ENCODE measurements at regions not wholly inside any gene's neighbourhood (a gene's known extent, or its start where the extent isn't known, plus 50 kb on each side); places are given as distances from the start of the nearest gene placed in this dataset.

DNA sequence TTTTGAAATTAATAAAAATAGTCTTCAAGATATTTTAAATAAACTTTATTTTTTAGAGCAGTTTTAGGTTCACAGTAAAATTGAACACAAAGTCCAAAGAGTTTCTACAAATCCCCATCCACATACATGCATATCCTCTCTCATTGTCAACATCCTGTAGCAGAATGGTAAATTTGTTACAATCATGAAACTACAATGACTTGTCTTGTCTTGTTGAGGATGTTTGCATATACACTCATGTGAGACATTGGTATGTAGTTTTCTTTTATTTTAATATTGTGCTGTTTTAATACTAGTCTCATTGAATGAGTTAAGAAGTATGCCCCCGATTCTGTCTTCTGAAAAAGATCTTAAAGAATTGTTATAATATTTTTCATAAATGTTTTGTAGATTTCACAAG lies 447.0 kb upstream of the EDIL3 start:
- H3K36me3 ChIP-seq: no peaks in the 10 kb centered on the region
- H3K4me1 ChIP-seq: no peaks in the 10 kb centered on the region
- intact Hi-C loops (cut with DNase I): no loop called here
- DNase-seq (no peak), ATAC-seq (no peak)
- H3K9me3 ChIP-seq: no peaks in the 10 kb centered on the region
- TF ChIP-seq, protein P1, sequence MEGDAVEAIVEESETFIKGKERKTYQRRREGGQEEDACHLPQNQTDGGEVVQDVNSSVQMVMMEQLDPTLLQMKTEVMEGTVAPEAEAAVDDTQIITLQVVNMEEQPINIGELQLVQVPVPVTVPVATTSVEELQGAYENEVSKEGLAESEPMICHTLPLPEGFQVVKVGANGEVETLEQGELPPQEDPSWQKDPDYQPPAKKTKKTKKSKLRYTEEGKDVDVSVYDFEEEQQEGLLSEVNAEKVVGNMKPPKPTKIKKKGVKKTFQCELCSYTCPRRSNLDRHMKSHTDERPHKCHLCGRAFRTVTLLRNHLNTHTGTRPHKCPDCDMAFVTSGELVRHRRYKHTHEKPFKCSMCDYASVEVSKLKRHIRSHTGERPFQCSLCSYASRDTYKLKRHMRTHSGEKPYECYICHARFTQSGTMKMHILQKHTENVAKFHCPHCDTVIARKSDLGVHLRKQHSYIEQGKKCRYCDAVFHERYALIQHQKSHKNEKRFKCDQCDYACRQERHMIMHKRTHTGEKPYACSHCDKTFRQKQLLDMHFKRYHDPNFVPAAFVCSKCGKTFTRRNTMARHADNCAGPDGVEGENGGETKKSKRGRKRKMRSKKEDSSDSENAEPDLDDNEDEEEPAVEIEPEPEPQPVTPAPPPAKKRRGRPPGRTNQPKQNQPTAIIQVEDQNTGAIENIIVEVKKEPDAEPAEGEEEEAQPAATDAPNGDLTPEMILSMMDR (IDR thresholded peaks at IDR 0.05): no peak
- no peak overlapping the region for H3K4me3 ChIP-seq
- no peak overlapping the region for H3K27ac ChIP-seq
- H3K27me3 ChIP-seq (ENCODE audit: low read depth): no peaks in the 10 kb centered on the region

DNA sequence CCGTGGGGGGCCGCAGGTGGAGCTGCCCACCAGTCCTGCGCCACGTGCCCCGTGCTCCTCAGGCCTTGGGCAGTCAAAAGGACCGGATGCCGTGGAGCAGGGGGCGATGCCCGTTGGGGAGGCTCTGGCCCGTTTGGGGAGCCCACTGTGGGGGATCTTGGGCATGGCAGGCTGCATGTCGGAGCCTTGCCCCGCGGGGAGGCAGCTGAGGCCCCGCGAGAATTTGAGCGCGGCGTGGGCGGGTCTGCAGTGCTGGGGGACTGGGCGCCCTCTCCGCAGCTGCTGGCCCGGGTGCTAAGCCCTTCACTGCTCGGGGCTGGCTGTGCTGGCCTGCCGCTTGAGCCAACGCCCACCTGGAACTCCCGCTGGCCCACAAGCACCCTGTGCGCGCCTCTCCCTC lies 445.6 kb upstream of the EDIL3 start:
- H3K9me3 ChIP-seq: no peaks in the 10 kb centered on the region
- ATAC-seq (peak in 1 of 2 donors; percentile 30), DNase-seq (no peak)
- no peak overlapping the region for H3K4me3 ChIP-seq
- TF ChIP-seq, protein P1 (IDR thresholded peaks at IDR 0.05): no peak
- no peaks in the 10 kb centered on the region for H3K36me3 ChIP-seq
- H3K27me3 ChIP-seq (ENCODE audit: low read depth): no peaks in the 10 kb centered on the region
- H3K4me1 ChIP-seq: no peaks in the 10 kb centered on the region
- no peak overlapping the region for H3K27ac ChIP-seq
- intact Hi-C loops (cut with DNase I): no loop called here

DNA sequence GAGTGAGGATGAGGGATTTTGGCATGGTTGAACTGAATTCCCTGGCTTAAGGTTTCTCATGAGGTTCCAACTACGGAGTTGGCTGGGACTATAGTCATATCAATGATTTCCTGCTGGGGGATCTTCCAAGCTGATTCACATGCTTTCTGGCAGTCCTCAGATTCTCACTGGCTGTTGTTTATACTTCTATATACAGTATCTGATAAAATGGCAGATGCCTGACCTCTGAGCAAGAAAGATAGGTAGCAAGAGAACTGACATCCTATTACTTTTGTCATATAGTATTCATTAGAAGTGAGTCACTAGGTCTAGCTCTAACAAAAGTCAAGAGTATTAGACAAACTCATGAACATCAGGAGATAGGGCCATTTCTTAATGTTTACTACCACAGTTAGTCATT lies 440.9 kb upstream of the EDIL3 start:
- TF ChIP-seq, protein P1 (IDR thresholded peaks at IDR 0.05): no peak
- ATAC-seq: no peak
- DNase-seq: no peak
- Histone ChIP-seq H3K4me3 (no peak overlapping the region), H3K27me3 (ENCODE audit: low read depth) (no peaks in the 10 kb centered on the region), H3K27ac (no peak overlapping the region), H3K9me3 (no peaks in the 10 kb centered on the region), H3K36me3 (no peaks in the 10 kb centered on the region), H3K4me1 (no peaks in the 10 kb centered on the region)
- intact Hi-C loops (cut with DNase I): no loop called here

DNA sequence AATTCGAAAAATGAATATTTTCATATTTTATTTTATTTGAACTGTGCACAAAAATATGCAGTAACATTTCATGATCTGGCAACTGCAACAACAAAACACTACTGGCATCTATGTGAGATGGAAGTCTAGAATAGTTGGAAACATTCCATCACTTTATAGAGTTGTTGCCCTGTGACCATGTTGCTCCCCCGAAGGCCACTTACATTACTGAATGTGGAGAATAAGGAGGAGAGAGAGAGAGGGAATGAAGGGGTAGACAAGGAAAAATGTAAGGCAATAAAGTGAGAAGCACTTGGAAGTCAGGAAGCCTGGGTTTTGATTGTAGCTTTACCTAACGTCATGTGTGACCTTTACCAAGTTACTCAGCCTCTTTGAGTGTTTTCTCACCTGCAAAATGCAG lies 437.2 kb upstream of the EDIL3 start:
- H3K9me3 ChIP-seq: no peaks in the 10 kb centered on the region
- DNase-seq (no peak), ATAC-seq (no peak)
- intact Hi-C loops (cut with DNase I): no loop called here
- H3K27ac ChIP-seq: no peak overlapping the region
- no peaks in the 10 kb centered on the region for H3K4me1 ChIP-seq
- TF ChIP-seq, protein P1 (IDR thresholded peaks at IDR 0.05): no peak
- no peaks in the 10 kb centered on the region for H3K27me3 ChIP-seq (ENCODE audit: low read depth)
- no peak overlapping the region for H3K4me3 ChIP-seq
- no peaks in the 10 kb centered on the region for H3K36me3 ChIP-seq

DNA sequence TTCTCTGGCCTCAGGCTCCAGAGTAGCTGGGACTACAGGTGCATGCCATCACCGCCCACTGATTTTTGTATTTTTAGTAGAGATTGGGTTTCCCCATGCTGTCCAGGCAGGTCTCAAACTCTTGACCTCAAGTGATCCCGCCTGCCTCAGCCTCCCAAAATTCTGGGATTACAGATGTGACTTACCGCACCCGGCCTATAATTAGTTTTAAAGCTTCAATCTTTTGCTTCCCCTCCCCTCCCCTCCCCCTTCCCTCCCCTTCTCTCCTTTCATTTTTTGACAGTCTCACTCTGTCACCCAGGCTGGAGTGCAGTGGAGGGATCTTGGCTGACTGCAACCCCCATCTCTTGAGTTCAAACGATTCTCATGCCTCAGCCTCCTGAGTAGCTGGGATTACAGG lies 433.3 kb upstream of the EDIL3 start:
- H3K4me3 ChIP-seq: no peak overlapping the region
- no peaks in the 10 kb centered on the region for H3K4me1 ChIP-seq
- ATAC-seq: no peak
- no peaks in the 10 kb centered on the region for H3K9me3 ChIP-seq
- no peak for DNase-seq
- no peaks in the 10 kb centered on the region for H3K27me3 ChIP-seq (ENCODE audit: low read depth)
- no peak overlapping the region for H3K27ac ChIP-seq
- intact Hi-C loops (cut with DNase I): no loop called here
- TF ChIP-seq, protein P1 (IDR thresholded peaks at IDR 0.05): no peak
- no peaks in the 10 kb centered on the region for H3K36me3 ChIP-seq
